ENCODE measurements at regions not wholly inside any gene's neighbourhood (a gene's known extent, or its start where the extent isn't known, plus 50 kb on each side); places are given as distances from the start of the nearest gene placed in this dataset.
"Not testable (repeated sequence)": the region's sequence is repeated elsewhere in the genome, so short reads cannot be mapped to it uniquely, and the experiment has no call there.

- not testable (repeated sequence) for H3K4ac ChIP-seq (ENCODE audit: low read depth, low read length); H3K9ac ChIP-seq (ENCODE audit: low read length); H3K4me1 ChIP-seq (ENCODE audit: control insufficient read depth in 1 of 2, insufficient read depth in 2 of 2, low read length in 2 of 2); H2BK5ac ChIP-seq (ENCODE audit: low read depth, low read length, poor library complexity); H3K18ac ChIP-seq (ENCODE audit: low read length); H3K36me3 ChIP-seq (ENCODE audit: control insufficient read depth in 1 of 2, insufficient read depth in 2 of 2, low read length in 2 of 2); H4K12ac ChIP-seq (ENCODE audit: low read depth, low read length); H3K79me2 ChIP-seq (ENCODE audit: control insufficient read depth, insufficient read depth, low read length, poor library complexity); H3K14ac ChIP-seq (ENCODE audit: low read length); H4K8ac ChIP-seq (ENCODE audit: low read depth, low read length); H4K91ac ChIP-seq (ENCODE audit: low read depth, low read length); H2BK120ac ChIP-seq (ENCODE audit: insufficient read depth, low read length, poor library complexity); H3K27me3 ChIP-seq (ENCODE audit: insufficient read depth, low read length); H3K9me3 ChIP-seq (ENCODE audit: insufficient read depth, low read depth, low read length); H3K23ac ChIP-seq (ENCODE audit: low read length); H3K27ac ChIP-seq (ENCODE audit: low read depth, low read length); H2BK12ac ChIP-seq (ENCODE audit: low read length); H3K4me3 ChIP-seq (ENCODE audit: low read depth, low read length); H3K79me1 ChIP-seq (ENCODE audit: low read length); H2AFZ ChIP-seq (ENCODE audit: insufficient read depth, low read length, poor library complexity); H2AK5ac ChIP-seq (ENCODE audit: low read length); H3K4me2 ChIP-seq (ENCODE audit: low read length); DNase-seq
- WGBS (ENCODE audit: extremely low coverage, insufficient coverage, insufficient read length): no CpG with 5 or more reads among the region's 6 CpGs
Measured at GRCh38 chrX:82727436-82727835, 780.7 kb upstream of the POU3F4 start.

DNA sequence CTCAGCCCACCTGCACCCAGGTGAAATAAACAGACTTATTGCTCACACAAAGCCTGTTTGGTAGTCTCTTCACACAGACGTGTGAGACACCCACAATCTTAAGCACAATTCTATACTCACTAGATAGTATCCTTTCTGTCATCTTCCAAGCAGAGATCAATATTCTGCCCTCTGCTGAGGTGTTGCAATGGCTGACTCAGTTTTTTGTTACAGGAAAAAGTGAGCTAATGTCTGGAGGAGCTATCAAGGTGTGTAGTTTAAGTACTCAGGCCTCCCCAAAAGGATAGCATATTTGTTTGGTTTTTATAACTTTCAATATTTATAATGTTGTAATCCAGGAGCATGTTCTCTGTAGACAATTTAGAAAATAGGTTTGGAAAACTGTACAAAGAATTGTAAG is 775.2 kb upstream of the POU3F4 start:
- Histone ChIP-seq H3K18ac (ENCODE audit: low read length) (no peak overlapping the region), H3K27ac (ENCODE audit: low read depth, low read length) (no peak overlapping the region), H4K12ac (ENCODE audit: low read depth, low read length) (no peak overlapping the region), H2BK120ac (ENCODE audit: insufficient read depth, low read length, poor library complexity) (no peak overlapping the region), H3K4me1 (ENCODE audit: control insufficient read depth in 1 of 2, insufficient read depth in 2 of 2, low read length in 2 of 2) (no peaks in the 10 kb centered on the region), H3K4me2 (ENCODE audit: low read length) (no peak overlapping the region), H3K9me3 (ENCODE audit: insufficient read depth, low read depth, low read length) (no peaks in the 10 kb centered on the region), H3K9ac (ENCODE audit: low read length) (no peak overlapping the region), H3K23ac (ENCODE audit: low read length) (no peak overlapping the region), H3K27me3 (ENCODE audit: insufficient read depth, low read length) (no peaks in the 10 kb centered on the region), H3K4me3 (ENCODE audit: low read depth, low read length) (no peak overlapping the region), H4K91ac (ENCODE audit: low read depth, low read length) (no peak overlapping the region), H2BK12ac (ENCODE audit: low read length) (no peak overlapping the region), H3K4ac (ENCODE audit: low read depth, low read length) (no peak overlapping the region), H3K36me3 (ENCODE audit: control insufficient read depth in 1 of 2, insufficient read depth in 2 of 2, low read length in 2 of 2) (no peaks in the 10 kb centered on the region), H2AK5ac (ENCODE audit: low read length) (no peak overlapping the region), H2BK5ac (ENCODE audit: low read depth, low read length, poor library complexity) (no peak overlapping the region), H3K79me1 (ENCODE audit: low read length) (no peaks in the 10 kb centered on the region), H3K14ac (ENCODE audit: low read length) (no peak overlapping the region), H3K79me2 (ENCODE audit: control insufficient read depth, insufficient read depth, low read length, poor library complexity) (no peaks in the 10 kb centered on the region), H2AFZ (ENCODE audit: insufficient read depth, low read length, poor library complexity) (no peak overlapping the region), H4K8ac (ENCODE audit: low read depth, low read length) (no peak overlapping the region)
- no peak for DNase-seq
- no CpG with 5 or more reads among the region's 1 CpG for WGBS (ENCODE audit: extremely low coverage, insufficient coverage, insufficient read length)

GRCh38 chrX:82734140-82734539 is 774.0 kb upstream of the POU3F4 start:
- no peaks in the 10 kb centered on the region for H3K79me2 ChIP-seq (ENCODE audit: control insufficient read depth, insufficient read depth, low read length, poor library complexity)
- H3K23ac ChIP-seq (ENCODE audit: low read length): no peak overlapping the region
- no peak overlapping the region for H2BK120ac ChIP-seq (ENCODE audit: insufficient read depth, low read length, poor library complexity)
- H3K27me3 ChIP-seq (ENCODE audit: insufficient read depth, low read length): no peaks in the 10 kb centered on the region
- no peak overlapping the region for H3K4me2 ChIP-seq (ENCODE audit: low read length)
- H2AFZ ChIP-seq (ENCODE audit: insufficient read depth, low read length, poor library complexity): no peak overlapping the region
- no peak overlapping the region for H2AK5ac ChIP-seq (ENCODE audit: low read length)
- no peak overlapping the region for H3K4ac ChIP-seq (ENCODE audit: low read depth, low read length)
- no peaks in the 10 kb centered on the region for H3K4me1 ChIP-seq (ENCODE audit: control insufficient read depth in 1 of 2, insufficient read depth in 2 of 2, low read length in 2 of 2)
- no peaks in the 10 kb centered on the region for H3K9me3 ChIP-seq (ENCODE audit: insufficient read depth, low read depth, low read length)
- H3K36me3 ChIP-seq (ENCODE audit: control insufficient read depth in 1 of 2, insufficient read depth in 2 of 2, low read length in 2 of 2): no peaks in the 10 kb centered on the region
- H3K14ac ChIP-seq (ENCODE audit: low read length): no peak overlapping the region
- H4K8ac ChIP-seq (ENCODE audit: low read depth, low read length): no peak overlapping the region
- H4K12ac ChIP-seq (ENCODE audit: low read depth, low read length): no peak overlapping the region
- no peaks in the 10 kb centered on the region for H3K79me1 ChIP-seq (ENCODE audit: low read length)
- no peak overlapping the region for H4K91ac ChIP-seq (ENCODE audit: low read depth, low read length)
- DNase-seq: no peak
- H2BK12ac ChIP-seq (ENCODE audit: low read length): no peak overlapping the region
- H2BK5ac ChIP-seq (ENCODE audit: low read depth, low read length, poor library complexity): no peak overlapping the region
- no peak overlapping the region for H3K9ac ChIP-seq (ENCODE audit: low read length)
- H3K18ac ChIP-seq (ENCODE audit: low read length): no peak overlapping the region
- no peak overlapping the region for H3K27ac ChIP-seq (ENCODE audit: low read depth, low read length)
- H3K4me3 ChIP-seq (ENCODE audit: low read depth, low read length): no peak overlapping the region

GRCh38 chrX:82738313-82738712 is 769.8 kb upstream of the POU3F4 start:
- not testable (repeated sequence) for H3K4ac ChIP-seq (ENCODE audit: low read depth, low read length); H2BK5ac ChIP-seq (ENCODE audit: low read depth, low read length, poor library complexity); H3K79me2 ChIP-seq (ENCODE audit: control insufficient read depth, insufficient read depth, low read length, poor library complexity); H3K79me1 ChIP-seq (ENCODE audit: low read length); H3K4me3 ChIP-seq (ENCODE audit: low read depth, low read length); H4K8ac ChIP-seq (ENCODE audit: low read depth, low read length); H3K9ac ChIP-seq (ENCODE audit: low read length); H4K91ac ChIP-seq (ENCODE audit: low read depth, low read length); H3K14ac ChIP-seq (ENCODE audit: low read length); H3K27me3 ChIP-seq (ENCODE audit: insufficient read depth, low read length); H2BK120ac ChIP-seq (ENCODE audit: insufficient read depth, low read length, poor library complexity); H2BK12ac ChIP-seq (ENCODE audit: low read length); H4K12ac ChIP-seq (ENCODE audit: low read depth, low read length); H3K27ac ChIP-seq (ENCODE audit: low read depth, low read length); H3K4me1 ChIP-seq (ENCODE audit: control insufficient read depth in 1 of 2, insufficient read depth in 2 of 2, low read length in 2 of 2); H3K18ac ChIP-seq (ENCODE audit: low read length); DNase-seq; H3K9me3 ChIP-seq (ENCODE audit: insufficient read depth, low read depth, low read length); H3K23ac ChIP-seq (ENCODE audit: low read length); H3K36me3 ChIP-seq (ENCODE audit: control insufficient read depth in 1 of 2, insufficient read depth in 2 of 2, low read length in 2 of 2); H2AFZ ChIP-seq (ENCODE audit: insufficient read depth, low read length, poor library complexity); H3K4me2 ChIP-seq (ENCODE audit: low read length); H2AK5ac ChIP-seq (ENCODE audit: low read length)
- no CpG with 5 or more reads among the region's 20 CpGs for WGBS (ENCODE audit: extremely low coverage, insufficient coverage, insufficient read length)

GRCh38 chrX:82742351-82742750 is 765.7 kb upstream of the POU3F4 start:
- Histone ChIP-seq H3K79me1 (ENCODE audit: low read length) (no peaks in the 10 kb centered on the region), H2AK5ac (ENCODE audit: low read length) (no peak overlapping the region), H3K27ac (ENCODE audit: low read depth, low read length) (no peak overlapping the region), H4K91ac (ENCODE audit: low read depth, low read length) (no peak overlapping the region), H3K27me3 (ENCODE audit: insufficient read depth, low read length) (no peaks in the 10 kb centered on the region), H3K14ac (ENCODE audit: low read length) (no peak overlapping the region), H3K4me1 (ENCODE audit: control insufficient read depth in 1 of 2, insufficient read depth in 2 of 2, low read length in 2 of 2) (no peaks in the 10 kb centered on the region), H4K8ac (ENCODE audit: low read depth, low read length) (no peak overlapping the region), H2BK5ac (ENCODE audit: low read depth, low read length, poor library complexity) (no peak overlapping the region), H3K4me3 (ENCODE audit: low read depth, low read length) (no peak overlapping the region), H3K9ac (ENCODE audit: low read length) (no peak overlapping the region), H3K18ac (ENCODE audit: low read length) (no peak overlapping the region), H4K12ac (ENCODE audit: low read depth, low read length) (no peak overlapping the region), H2BK120ac (ENCODE audit: insufficient read depth, low read length, poor library complexity) (no peak overlapping the region), H3K23ac (ENCODE audit: low read length) (no peak overlapping the region), H3K36me3 (ENCODE audit: control insufficient read depth in 1 of 2, insufficient read depth in 2 of 2, low read length in 2 of 2) (no peaks in the 10 kb centered on the region), H3K4ac (ENCODE audit: low read depth, low read length) (no peak overlapping the region), H2AFZ (ENCODE audit: insufficient read depth, low read length, poor library complexity) (no peak overlapping the region), H3K4me2 (ENCODE audit: low read length) (no peak overlapping the region), H3K79me2 (ENCODE audit: control insufficient read depth, insufficient read depth, low read length, poor library complexity) (no peaks in the 10 kb centered on the region), H3K9me3 (ENCODE audit: insufficient read depth, low read depth, low read length) (no peaks in the 10 kb centered on the region), H2BK12ac (ENCODE audit: low read length) (no peak overlapping the region)
- WGBS (ENCODE audit: extremely low coverage, insufficient coverage, insufficient read length): no CpG with 5 or more reads among the region's 3 CpGs
- no peak for DNase-seq
